Adrenal gland (tissue), 9 donors: ENCODE measurements at regions not wholly inside any gene's neighbourhood (a gene's known extent, or its start where the extent isn't known, plus 50 kb on each side); places are given as distances from the start of the nearest gene placed in this dataset.

Experiments used
- DNase-seq, 7 donors: peaks; one replicate each; pipeline ENCODE4 v3.0.0-alpha.2; 2019 to 2020
- H3K27ac ChIP-seq, 5 donors: fragments of 200-600 bp; sonication (generic) in 4 of 5; 1 replicate in 3 of 5; 2 replicates in 2 of 5; pipeline versions ENCODE4 v1.5.1 to v1.8.0; 2016 to 2020; ENCODE audit warnings: mild to moderate bottlenecking in 1 of 5
- H3K27me3 ChIP-seq: fragments of 200-600 bp; 2 replicates; pipeline ENCODE4 v1.8.0; 2021
- H3K36me3 ChIP-seq, 2 donors: fragments of 200-600 bp; replicated peaks in 1 of 2; 1 replicate in 1 of 2; 2 replicates in 1 of 2; pipeline versions ENCODE4 v1.5.1 to v1.8.0; 2018 to 2022
- H3K4me1 ChIP-seq, 2 donors: fragments of 200-600 bp; replicated peaks in 1 of 2; 1 replicate in 1 of 2; 2 replicates in 1 of 2; pipeline versions ENCODE4 v1.5.1 to v1.8.0; 2018 to 2021
- H3K4me3 ChIP-seq, 4 donors: fragments of 200-600 bp; sonication (generic) in 3 of 4; one replicate each; pipeline ENCODE4 v1.5.1; 2016 to 2018
- H3K9me3 ChIP-seq, 3 donors: fragments of 200-600 bp; sonication (generic) in 1 of 3; replicated peaks in 1 of 3; 1 replicate in 2 of 3; 2 replicates in 1 of 3; pipeline versions ENCODE4 v1.5.1 to v1.8.0; 2016 to 2021
- CTCF ChIP-seq, 6 experiments: fragments of 450-650 bp in 4 of 6; fragments of 200-600 bp in 2 of 6; sonication (generic) in 1 of 6; IDR thresholded peaks; 1 replicate in 5 of 6; 2 replicates in 1 of 6; pipeline versions ENCODE4 v1.5.1 to v1.8.0; 2016 to 2021; ENCODE audit warnings: antibody characterized with exemption in 6 of 6, mild to moderate bottlenecking in 2 of 6, moderate library complexity in 1 of 6
- POLR2A ChIP-seq, 2 donors: fragments of 450-650 bp; IDR thresholded peaks; one replicate each; pipeline ENCODE4 v1.6.1; 2017; ENCODE audit warnings: antibody characterized with exemption in 2 of 2, mild to moderate bottlenecking in 2 of 2, moderate library complexity in 1 of 2
- WGBS, 4 donors: extraction: QIAGEN DNeasy Blood & Tissue Kit in 2 of 4; methylation state at CpG; one replicate each; pipeline versions ENCODE4 v1.1.5 to v1.1.7; 2013 to 2017; 5-methylcytosine and 5-hydroxymethylcytosine counted together
- intact Hi-C, 2 donors: fragments of 100-400 bp; cut with DNase I; formaldehyde crosslinking; loops; one replicate each; pipeline versions ENCODE4 v1.14.1 to v1.15.0; 2022 to 2023
- donor health status: healthy with polysubstance abuse.
- donor health status: Bipolar disorder and iron deficiency.
- donor health status: DM: yes; HTN: yes; CAD: no.
- donor health status: DM: no; HTN: no; CAD: no.
- donor health status: DM: no; HTN: no; CAD: no.

- 51 to 72% (median 60%) methylated on average over 3 of the region's 3 CpGs for WGBS, 4 donors
- no peak for DNase-seq
- no peak for TF ChIP-seq POLR2A (IDR thresholded peaks at IDR 0.05)
- TF ChIP-seq CTCF (IDR thresholded peaks at IDR 0.05), result no peak
- Histone ChIP-seq H3K27ac (no peak overlapping the region), H3K4me1 (no peaks in the 10 kb centered on the region), H3K4me3 (no peak overlapping the region), H3K36me3 (no peaks in the 10 kb centered on the region), H3K27me3 (no peaks in the 10 kb centered on the region), H3K9me3 (peaks cover 0 to 6% (median 0%) of the 10 kb centered on the region in 3 donors)
- intact Hi-C loops, result no loop called here
Measured at GRCh38 chr7:79548727-79549126, 95.3 kb upstream of the MAGI2 start.

GRCh38 chr7:79547132-79547531 is 93.7 kb upstream of the MAGI2 start:
- peaks cover 0 to 6% (median 0%) of the 10 kb centered on the region in 3 donors for H3K9me3 ChIP-seq
- H3K4me1 ChIP-seq, result no peaks in the 10 kb centered on the region
- DNase-seq, result no peak
- no peak overlapping the region for H3K27ac ChIP-seq
- no peaks in the 10 kb centered on the region for H3K27me3 ChIP-seq
- H3K36me3 ChIP-seq, result no peaks in the 10 kb centered on the region
- WGBS, 4 donors, result 89 to 95% (median 91%) methylated on average over 2 of the region's 2 CpGs
- TF ChIP-seq POLR2A (IDR thresholded peaks at IDR 0.05) (no peak), CTCF (IDR thresholded peaks at IDR 0.05) (no peak)
- intact Hi-C loops, result no loop called here
- no peak overlapping the region for H3K4me3 ChIP-seq

- Histone ChIP-seq H3K27ac (no peak overlapping the region), H3K4me1 (no peaks in the 10 kb centered on the region), H3K27me3 (no peaks in the 10 kb centered on the region), H3K9me3 (no peaks in the 10 kb centered on the region), H3K4me3 (no peak overlapping the region), H3K36me3 (no peaks in the 10 kb centered on the region)
- DNase-seq, result no peak
- intact Hi-C loops, result no loop called here
- no peak for TF ChIP-seq CTCF (IDR thresholded peaks at IDR 0.05)
- no peak for TF ChIP-seq POLR2A (IDR thresholded peaks at IDR 0.05)
- WGBS, 4 donors, result 80 to 87% (median 85%) methylated on average over 1 of the region's 1 CpG
Measured at GRCh38 chr7:79540592-79540991, 87.1 kb upstream of the MAGI2 start.

- WGBS, 4 donors, result 67 to 80% (median 72%) methylated on average over 1 of the region's 1 CpG
- Histone ChIP-seq H3K36me3 (no peaks in the 10 kb centered on the region), H3K27ac (no peak overlapping the region), H3K27me3 (no peaks in the 10 kb centered on the region), H3K4me3 (no peak overlapping the region), H3K9me3 (no peaks in the 10 kb centered on the region), H3K4me1 (no peaks in the 10 kb centered on the region)
- intact Hi-C loops, result no loop called here
- TF ChIP-seq POLR2A (IDR thresholded peaks at IDR 0.05), result no peak
- no peak for TF ChIP-seq CTCF (IDR thresholded peaks at IDR 0.05)
- no peak for DNase-seq
Measured at GRCh38 chr7:79534128-79534527, 80.7 kb upstream of the MAGI2 start.
